ENCODE measurements at regions not wholly inside any gene's neighbourhood (a gene's known extent, or its start where the extent isn't known, plus 50 kb on each side); places are given as distances from the start of the nearest gene placed in this dataset.

DNA sequence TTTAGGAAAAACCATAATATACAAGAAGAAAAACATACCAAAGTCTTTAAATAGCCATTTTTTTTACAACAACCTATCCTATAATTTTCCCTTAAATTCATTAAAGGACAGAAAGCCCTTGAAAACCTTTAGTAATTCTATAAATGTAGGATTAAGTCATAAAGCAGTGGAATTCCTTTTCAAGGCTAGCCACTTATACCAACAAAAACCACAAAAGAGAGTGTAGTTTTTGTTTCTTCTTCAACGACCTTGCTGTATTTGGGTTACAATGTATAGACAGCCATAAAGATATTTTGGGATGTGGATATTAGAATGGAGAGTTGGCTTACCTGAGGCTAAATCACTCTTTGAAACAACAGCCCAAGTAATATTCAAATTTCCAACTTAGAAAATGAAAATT, 296.6 kb upstream of the CDIN1 start:
- FAIRE-seq (no peak), DNase-seq (ENCODE audit: insufficient read length, low spot score) (no peak)

DNA sequence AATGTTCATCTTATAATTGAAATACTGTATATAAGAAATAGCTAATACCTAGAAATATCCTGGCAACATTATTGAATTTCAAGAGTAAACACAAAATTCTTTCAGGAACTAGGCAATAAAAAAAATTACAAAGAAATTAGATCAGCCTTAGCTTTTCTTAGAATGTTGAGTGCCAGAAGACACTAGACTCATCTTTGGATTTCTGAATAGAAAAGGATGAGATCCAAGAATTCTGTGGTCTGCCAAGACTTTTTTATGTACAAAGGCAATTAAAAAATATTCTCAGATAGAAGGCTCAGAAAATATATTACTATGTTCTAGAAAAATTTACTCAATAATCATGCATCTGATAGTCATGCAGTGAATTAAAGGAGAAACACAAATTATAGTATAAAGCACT, 294.5 kb upstream of the CDIN1 start:
- DNase-seq (ENCODE audit: insufficient read length, low spot score) (no peak), FAIRE-seq (no peak)

DNA sequence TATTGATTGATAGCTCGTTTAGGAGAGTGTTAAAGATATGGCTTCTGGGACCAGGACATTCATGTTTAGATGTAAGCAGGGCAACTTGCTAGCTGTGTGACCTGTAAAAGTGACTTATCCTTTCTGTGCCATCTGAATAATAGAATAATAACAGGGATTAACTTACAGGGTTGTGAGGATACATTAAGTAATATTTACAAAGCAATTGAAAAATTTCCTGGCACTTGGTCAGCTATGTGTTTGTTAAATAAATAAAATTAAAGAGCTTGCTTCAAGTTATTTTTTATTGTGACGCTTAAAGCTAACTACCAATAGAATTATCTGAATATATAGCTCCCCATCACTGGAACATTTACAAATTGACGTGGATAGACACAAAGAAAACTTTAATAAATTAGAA, 287.9 kb upstream of the CDIN1 start:
- DNase-seq (ENCODE audit: insufficient read length, low spot score) = no peak
- no peak for FAIRE-seq

DNA sequence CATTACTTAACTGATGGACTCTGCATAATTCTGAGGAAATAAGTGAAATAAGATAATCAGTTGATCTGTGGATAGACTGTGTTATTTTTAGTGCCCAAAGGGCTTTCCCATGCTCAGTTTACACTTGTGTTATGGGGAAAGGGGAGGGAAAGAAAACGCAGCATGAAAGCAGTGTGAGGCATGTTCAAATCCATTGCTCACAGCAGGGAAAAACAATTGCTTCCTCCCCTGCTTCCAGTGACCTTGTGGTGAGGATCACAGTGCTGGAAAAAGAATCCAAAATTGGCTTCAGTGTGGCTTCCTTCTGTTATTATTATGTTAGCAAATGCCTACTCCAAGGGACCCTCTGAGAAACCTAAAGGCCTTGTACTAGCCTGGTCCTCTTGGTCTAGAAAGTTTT, 285.1 kb upstream of the CDIN1 start:
- no peak for FAIRE-seq
- DNase-seq (ENCODE audit: insufficient read length, low spot score) = no peak

DNA sequence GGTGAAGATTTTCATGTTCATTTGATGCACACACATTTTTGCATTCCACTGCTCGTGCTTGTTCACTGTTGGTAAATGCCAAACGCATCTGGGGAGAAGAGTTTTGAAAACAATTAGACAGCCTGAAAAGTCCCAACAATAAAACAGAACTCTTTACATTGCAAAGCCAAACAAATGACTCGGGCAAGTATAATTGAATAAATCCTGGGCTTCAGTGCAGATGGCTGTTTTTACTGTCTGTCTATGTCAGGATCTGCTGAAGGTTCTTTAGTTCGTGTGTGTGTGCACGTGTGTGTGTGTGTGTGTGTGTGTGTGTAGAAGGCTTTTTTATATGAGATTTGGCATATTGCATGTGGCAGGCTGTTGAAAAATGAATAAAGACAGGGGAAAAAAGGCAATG, 277.5 kb upstream of the CDIN1 start:
- FAIRE-seq (no peak), DNase-seq (ENCODE audit: insufficient read length, low spot score) (no peak)

DNA sequence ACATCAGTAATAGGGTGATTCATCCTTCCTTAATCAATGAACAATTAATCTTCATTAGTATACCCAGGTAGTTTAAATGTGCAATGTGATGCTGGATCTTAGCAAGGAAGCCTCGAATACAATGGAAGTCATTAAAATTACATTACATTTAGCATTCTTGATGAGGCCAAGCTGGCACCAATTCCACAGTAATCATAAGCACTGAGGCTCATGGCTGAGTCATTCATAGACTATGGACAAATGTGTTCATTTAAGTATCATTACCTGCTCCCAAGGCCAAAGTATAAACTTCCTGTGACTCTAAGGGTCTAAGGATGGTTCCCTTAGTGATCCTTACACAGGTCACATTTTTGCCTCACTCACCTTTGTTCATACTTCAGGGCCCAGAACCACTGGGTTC, 266.4 kb upstream of the CDIN1 start:
- DNase-seq (ENCODE audit: insufficient read length, low spot score) = no peak
- FAIRE-seq = no peak

DNA sequence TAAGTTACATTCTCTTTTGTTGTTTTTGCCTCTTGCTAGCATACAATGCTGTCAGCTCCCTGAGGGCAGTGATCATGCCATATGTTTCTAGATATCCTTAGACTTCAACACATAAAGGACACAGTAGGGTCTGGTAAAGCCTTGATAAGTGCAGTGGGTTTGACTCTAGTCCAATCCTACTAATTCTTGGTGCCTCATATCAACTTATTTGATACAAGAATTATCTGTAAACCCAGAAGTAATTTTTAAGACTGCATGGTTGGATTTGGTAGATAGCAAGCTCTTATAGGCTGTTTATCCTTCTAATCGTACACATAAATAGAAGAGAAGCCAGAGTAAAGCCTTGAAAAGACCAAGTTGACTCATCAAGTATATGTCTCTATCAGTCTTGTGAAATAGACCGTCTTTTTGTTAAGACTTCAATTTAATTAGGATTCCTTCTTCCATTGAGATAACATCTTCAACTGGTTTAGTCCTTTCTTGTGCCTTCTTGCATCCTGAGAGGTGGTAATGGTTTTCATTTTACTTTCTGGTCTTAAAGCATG, 265.6 kb upstream of the CDIN1 start:
- FAIRE-seq (no peak), DNase-seq (ENCODE audit: insufficient read length, low spot score) (no peak)

DNA sequence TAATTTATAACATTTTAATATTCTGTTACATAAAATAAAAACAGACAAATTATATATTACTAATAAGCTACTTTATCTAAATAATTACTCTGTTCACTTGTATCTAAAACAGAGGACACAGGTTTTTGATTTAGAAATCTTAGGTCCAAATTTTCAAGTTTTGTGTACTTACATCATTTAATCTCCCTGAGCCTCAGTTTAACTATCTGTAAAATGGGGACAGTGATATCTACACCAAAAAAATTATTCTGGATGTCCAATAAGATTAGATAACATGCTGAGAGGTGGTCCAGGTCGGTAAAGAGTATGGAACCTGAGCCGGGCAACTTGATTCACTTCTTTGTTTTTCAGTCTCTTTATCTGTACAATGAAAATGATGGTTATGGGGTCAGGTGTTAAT, 263.8 kb upstream of the CDIN1 start:
- DNase-seq (ENCODE audit: insufficient read length, low spot score) = no peak
- FAIRE-seq = no peak

DNA sequence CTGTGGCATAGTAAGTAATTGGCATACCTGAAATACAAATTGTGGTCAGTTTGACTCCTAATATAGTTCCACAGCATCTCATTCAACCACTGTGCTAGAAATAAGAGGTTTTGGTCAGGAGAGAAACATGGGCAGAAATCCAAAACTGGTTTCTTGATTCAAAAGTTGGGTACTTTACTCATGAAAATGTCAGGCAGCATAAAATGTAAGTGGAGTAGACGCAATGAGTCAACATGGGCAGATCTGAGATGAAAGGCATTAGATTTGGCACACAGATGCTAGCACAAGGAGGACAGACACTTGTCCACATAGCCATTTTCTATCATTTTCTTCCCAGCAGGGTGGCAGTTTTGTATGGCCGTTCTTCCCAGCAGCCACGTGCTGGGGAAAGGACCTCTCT, 255.8 kb upstream of the CDIN1 start:
- FAIRE-seq = no peak
- no peak for DNase-seq (ENCODE audit: insufficient read length, low spot score)

DNA sequence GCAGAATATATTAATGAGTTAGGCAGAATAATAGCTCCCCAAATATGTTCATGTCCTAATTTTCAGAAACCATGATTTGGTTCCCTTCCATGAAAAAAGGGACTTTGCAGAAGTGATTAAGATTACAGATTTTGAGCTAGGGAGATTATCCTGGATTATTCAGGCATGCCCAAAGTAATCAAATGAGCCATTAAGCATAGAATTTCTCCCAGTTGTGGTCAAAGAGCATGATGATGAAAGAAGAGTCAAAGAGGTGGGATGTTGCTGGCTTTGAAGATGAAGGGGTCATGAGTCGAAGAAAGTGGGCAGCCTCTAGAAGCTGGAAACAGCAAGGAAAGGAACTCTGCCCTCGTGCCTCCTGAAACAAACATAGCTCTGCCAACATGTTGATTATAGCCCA, 254.2 kb upstream of the CDIN1 start:
- DNase-seq (ENCODE audit: insufficient read length, low spot score) (no peak), FAIRE-seq (no peak)

DNA sequence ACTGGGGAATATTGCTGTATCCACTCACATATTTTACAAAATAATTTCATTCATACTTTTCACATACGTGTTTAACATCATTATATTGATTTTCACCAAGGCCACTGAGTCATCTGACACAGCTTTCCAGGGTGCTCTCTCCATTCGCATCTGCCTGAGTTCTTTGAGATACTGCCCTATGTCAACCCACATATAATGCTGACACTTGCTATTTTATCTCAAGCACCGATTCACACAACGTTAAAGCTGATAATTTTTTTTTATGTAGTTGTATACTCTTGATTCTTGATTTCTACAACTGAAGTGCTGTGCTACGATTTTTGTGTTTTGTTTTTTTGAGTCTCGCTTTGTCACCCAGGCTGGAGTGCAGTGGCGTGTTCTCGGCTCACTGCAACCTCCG, 249.8 kb upstream of the CDIN1 start:
- no peak for DNase-seq (ENCODE audit: insufficient read length, low spot score)
- FAIRE-seq = no peak

DNA sequence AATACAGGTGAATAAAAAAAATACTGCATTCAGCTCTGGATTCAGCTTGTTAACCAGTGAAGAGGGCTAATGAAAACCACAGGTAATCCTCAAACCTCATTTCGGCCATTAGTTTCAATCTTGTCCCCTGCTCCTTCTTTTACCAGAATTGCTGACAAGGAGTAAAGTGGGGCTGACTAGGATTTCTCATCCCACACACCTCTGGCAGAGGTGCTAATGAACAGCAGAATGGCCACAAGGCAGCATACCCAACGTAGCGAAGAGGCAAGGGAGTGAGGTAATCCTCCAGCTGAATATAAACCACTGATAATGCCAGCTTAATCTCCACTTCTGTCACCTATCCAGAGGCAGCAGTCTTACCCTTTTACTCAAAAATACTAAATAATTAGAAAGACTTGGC, 248.8 kb upstream of the CDIN1 start:
- no peak for DNase-seq (ENCODE audit: insufficient read length, low spot score)

DNA sequence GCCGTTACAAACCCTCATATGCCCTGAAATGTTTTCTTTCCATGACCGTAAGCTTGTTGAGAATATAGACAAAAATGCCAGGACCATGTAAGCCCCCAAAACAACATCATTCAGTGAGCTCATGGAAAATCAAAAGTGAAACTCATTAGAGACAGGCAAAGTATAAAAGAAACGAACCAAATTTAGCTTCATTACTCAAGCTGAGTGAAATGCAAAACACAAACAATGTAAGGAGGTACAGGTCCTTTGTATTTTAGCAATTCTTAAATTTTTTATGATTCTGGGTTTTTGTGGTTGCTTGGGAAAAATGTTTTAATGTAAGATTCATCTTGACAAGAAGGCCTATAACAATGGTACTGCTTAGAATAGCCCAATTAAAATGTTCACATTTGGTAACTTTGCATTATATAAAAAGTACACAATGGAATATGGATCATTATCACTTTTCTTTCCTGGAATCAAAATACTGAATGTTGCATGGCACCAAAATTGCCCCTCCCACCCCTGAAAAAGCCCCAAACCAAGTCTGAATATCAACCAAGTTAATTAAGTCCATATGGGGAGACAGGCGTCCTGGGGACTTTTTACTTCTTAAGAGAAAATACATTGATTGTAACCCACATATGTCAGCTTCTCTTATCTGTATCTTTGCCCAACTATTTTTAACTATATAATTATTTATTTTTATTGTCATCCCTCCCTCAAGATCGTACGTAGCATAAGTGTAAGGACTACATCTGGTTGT, 247.7 kb upstream of the CDIN1 start:
- FAIRE-seq = no peak
- DNase-seq (ENCODE audit: insufficient read length, low spot score) = no peak

More for the DNA sequence above, 248.8 kb upstream of the CDIN1 start:
- no peak for FAIRE-seq

DNA sequence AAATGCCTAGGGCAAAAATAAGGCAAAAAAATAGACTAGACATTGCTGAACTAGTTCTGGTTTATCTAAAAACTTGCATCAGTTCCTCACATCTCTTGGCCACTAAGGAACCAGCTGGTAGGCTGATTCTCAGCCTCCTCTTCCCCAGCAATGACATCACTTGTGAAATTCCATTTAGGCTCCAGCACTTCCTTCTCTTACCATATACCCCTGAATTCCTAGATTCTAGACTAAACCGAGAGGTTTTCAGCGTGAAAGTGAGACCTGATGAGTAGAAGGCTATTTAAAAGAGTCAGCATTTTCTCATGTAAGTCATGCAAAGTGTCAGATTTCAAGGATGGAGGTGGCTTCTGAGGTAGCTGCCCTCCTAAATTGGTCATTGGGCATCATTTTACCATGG, 247.1 kb upstream of the CDIN1 start:
- DNase-seq (ENCODE audit: insufficient read length, low spot score) (no peak), FAIRE-seq (no peak)

DNA sequence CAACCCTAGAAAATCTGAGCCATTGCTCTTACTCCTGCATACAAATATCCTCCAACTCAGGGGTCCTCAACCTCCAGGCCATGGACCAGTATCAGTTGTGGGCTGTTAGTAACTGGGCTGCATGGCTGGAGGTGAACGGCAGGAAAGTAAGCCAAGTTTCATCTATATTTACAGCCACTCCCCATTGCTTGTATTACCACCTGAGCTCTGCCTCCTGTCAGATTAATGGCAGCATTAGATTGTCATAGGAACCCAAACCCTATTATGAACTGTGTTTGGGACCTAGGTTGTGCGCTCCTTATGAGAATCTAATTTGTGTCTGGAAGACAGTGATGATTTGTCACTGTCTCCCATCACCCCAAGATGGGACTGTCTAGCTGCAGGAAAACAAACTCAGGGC, 246.5 kb upstream of the CDIN1 start:
- DNase-seq (ENCODE audit: insufficient read length, low spot score) (no peak), FAIRE-seq (no peak)

DNA sequence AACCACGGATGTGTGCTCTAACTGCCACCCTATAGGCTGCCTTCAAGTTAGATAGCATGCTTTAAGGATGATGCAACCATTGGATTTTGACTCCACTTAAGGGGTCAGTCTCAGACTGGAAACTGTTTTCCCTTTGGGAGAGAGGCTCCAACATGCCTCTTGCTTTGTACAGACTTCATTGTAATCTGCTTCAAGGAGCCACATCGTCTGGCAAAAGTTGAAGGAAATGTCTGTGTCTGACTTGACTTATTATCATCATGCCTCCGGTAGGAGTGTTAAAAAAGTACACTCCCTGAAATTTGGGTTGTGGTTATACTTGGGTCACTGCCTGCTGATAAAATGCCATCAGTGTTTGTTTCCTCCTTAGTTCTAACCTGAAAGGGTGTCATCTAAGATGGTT, 245.4 kb upstream of the CDIN1 start:
- FAIRE-seq (no peak), DNase-seq (ENCODE audit: insufficient read length, low spot score) (no peak)

DNA sequence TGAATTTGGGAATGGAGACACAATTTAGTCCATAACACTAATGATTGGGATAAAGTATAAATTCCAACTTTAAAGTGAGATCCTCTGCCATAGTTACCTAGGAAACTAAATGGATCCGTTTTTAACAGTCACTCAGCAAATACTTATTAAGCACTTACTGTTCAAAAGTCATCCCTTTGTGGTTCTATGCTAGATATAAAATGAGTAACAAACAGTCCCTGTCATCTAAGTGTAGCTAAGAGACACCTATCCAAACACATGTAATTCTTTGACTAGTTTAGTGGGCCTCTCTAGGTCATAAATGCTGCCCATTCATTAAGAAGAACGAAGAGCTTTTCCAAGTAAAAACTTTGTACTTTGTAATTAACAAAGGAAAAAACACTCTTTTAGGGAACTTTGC, 244.2 kb upstream of the CDIN1 start:
- DNase-seq (ENCODE audit: insufficient read length, low spot score) = no peak
- FAIRE-seq = no peak

DNA sequence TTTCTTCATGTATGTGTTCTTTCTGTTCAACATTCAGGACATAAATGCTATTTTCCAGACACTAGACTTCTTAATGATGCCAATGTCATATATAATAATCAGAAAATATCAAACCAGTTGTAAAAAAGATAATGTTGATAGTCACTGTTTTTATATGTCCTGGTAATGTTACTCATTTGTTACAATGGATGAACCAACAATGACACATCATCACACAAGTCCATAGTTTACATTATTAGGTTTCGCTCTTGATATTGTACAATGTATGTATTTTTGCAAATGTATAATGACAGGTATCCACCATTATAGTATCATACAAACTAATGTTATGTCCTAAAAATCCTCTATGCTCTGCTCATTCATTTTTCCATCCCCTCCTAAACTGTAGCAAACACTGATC, 243.8 kb upstream of the CDIN1 start:
- DNase-seq (ENCODE audit: insufficient read length, low spot score) = no peak
- no peak for FAIRE-seq

DNA sequence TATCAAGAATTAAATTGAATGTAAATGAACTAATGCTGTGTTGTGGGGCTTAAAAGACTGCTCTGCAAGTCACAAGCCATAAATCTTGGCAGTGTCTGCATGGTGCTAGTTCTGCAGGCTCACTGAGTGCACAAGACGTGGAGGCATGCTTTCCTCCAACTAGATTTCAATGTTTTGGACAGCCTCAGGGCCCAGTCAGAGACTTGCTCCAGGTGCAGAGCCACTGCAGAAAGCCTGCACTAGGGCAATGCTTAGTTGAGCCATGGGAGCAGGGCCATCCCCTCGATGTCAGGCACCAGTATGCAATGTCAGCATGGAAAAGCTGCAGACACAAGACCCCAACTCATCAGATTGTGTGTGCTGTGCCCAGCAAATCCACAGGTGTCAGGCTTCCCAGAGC, 234.5 kb upstream of the CDIN1 start:
- no peak for DNase-seq (ENCODE audit: insufficient read length, low spot score)
- FAIRE-seq = no peak

DNA sequence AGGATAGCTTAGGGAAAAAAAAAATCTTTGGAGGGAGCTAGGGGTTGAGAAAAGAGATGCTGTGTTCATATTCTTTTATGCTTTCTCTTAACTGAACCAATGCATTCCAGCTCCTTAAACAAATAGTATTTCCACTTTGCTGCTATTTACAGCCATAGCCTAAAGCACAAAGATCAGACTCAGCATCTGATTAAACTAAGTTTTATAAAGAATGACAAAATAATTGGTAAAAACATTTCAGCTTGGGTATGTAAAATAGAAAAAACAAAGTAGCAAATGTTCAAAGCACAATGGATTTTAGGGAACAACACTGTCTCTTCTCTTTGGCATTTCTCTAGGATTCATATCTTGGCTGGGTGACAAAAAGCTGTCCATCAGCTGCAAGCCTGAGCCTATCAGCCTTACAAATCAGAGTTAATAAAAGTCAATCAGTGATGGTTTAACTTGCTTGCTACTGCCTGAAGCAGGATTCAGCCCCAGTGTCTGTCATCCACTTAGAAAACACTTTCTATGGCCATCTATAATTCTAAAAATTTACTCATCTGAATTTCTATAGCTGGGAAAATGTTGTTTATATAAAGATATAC, 232.1 kb upstream of the CDIN1 start:
- FAIRE-seq = no peak
- no peak for DNase-seq (ENCODE audit: insufficient read length, low spot score)

DNA sequence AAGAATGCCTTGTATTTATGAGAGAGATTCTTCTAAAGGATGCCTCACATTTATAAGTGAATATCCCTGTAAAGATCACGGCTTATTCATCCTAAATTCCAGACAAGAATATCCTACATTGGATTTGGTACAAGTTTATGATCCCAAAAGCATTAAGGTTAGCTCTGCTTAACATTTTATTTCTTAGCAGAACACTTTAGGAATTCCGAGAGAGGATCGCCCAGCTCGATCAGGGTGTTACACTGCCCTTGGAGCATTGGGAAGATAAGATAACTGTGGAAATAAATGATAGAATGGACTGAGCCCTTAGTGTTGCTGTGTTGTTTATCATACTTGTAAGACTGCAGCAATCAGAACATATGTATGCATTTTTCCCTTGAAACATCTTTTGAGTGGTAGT, 223.0 kb upstream of the CDIN1 start:
- FAIRE-seq = no peak
- no peak for DNase-seq (ENCODE audit: insufficient read length, low spot score)

DNA sequence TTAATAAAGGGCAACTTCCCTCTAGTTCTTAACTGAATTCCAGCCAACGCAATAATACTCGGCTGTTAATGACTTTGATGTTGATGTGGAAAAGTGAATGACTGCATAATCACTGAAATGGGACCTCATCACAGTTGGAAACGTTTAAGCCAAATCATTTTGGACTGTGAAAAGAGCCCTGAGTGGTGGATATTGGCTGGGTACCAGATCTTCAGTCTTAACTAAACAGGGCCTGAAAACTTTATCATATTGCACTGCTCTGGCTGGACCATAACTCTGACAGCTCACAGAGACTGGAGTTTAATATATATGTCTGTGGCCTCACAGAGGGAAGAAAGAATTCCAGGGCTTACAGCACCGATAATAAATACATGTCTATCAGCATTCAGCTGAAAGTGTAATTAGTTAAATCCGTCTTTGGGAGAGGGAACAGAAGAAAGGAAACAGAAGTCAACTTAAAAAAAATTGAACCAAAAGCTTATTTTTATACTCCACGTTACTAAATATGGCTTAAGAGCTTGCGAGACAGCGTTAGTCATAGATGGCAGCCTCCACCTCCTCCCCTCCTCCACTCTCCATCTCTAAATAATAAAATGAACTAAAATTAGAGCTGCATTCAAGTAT, 222.3 kb upstream of the CDIN1 start:
- FAIRE-seq (no peak), DNase-seq (ENCODE audit: insufficient read length, low spot score) (no peak)

All from GM19239 (cell line).